K562 (cell line): ENCODE measurements at regions not wholly inside any gene's neighbourhood (a gene's known extent, or its start where the extent isn't known, plus 50 kb on each side); places are given as distances from the start of the nearest gene placed in this dataset.

Source experiments
- CBX2 ChIP-seq: fragments of 200-600 bp; sonication (generic); IDR thresholded peaks from one replicate; pipeline ENCODE4 v1.6.1; 2012; ENCODE audit warnings: mild to moderate bottlenecking, low read length, inconsistent platforms; ENCODE audit not compliant: insufficient read depth, poor library complexity, severe bottlenecking
- CXXC5 ChIP-seq: fragments of 250-450 bp; sonication (Bioruptor Pico); IDR thresholded peaks from 2 replicates; pipeline ENCODE4 v1.8.0; 2022; ENCODE audit warnings: inconsistent platforms, mild to moderate bottlenecking, moderate library complexity
- HLTF ChIP-seq: fragments of 450-650 bp; IDR thresholded peaks from 2 replicates; pipeline ENCODE4 v1.6.1; 2016
- MAFF ChIP-seq: IDR thresholded peaks from 2 replicates; pipeline ENCODE4 v1.6.1; 2012; ENCODE audit warnings: low read length, improper control_type of control experiment
- MCM2 ChIP-seq: fragments of 450-650 bp; IDR thresholded peaks from 2 replicates; pipeline ENCODE4 v1.6.1; 2017; ENCODE audit warnings: low read depth, mild to moderate bottlenecking
- MYBL2 ChIP-seq, 2 experiments: fragments of 450-650 bp in 1 of 2; sonication (generic) in 1 of 2; formaldehyde crosslinking in 1 of 2; IDR thresholded peaks; 2 replicates each; pipeline versions ENCODE4 v1.6.1 to v1.8.1; 2017 to 2022; ENCODE audit warnings: borderline replicate concordance in 1 of 2, inconsistent platforms in 1 of 2, low read depth in 1 of 2, mild to moderate bottlenecking in 1 of 2, missing genetic modification reagents in 1 of 2, moderate library complexity in 1 of 2
- NFE2L1 ChIP-seq: fragments of 450-650 bp; IDR thresholded peaks from 2 replicates; pipeline ENCODE4 v1.6.1; 2016; ENCODE audit warnings: missing genetic modification characterization, low read depth, mild to moderate bottlenecking, missing compliant biosample characterization, moderate library complexity, borderline replicate concordance
- RNF2 ChIP-seq: sonication (generic); IDR thresholded peaks from 2 replicates; pipeline ENCODE4 v1.6.1; 2016
- SIN3A ChIP-seq, 2 experiments: fragments of 150-350 bp in 1 of 2; IDR thresholded peaks; 2 replicates each; pipeline ENCODE4 v1.6.1; 2011 to 2016; ENCODE audit warnings: borderline replicate concordance in 2 of 2, low read depth in 2 of 2, low read length in 2 of 2, mild to moderate bottlenecking in 2 of 2, moderate library complexity in 2 of 2; ENCODE audit not compliant: control insufficient read depth in 1 of 2
- SMARCA4 ChIP-seq: fragments of 450-650 bp; IDR thresholded peaks from 2 replicates; pipeline ENCODE4 v1.6.1; 2016
- SMARCC2 ChIP-seq: fragments of 450-650 bp; IDR thresholded peaks from 2 replicates; pipeline ENCODE4 v1.6.1; 2017; ENCODE audit warnings: antibody characterized with exemption, moderate library complexity, mild to moderate bottlenecking, low read depth
- SRSF7 ChIP-seq: fragments of 200-400 bp; formaldehyde crosslinking; optimal IDR thresholded peaks from 2 replicates; pipeline ENCODE3; 2017; ENCODE audit warnings: mild to moderate bottlenecking, low read depth, low read length
- XRCC5 ChIP-seq: fragments of 200-400 bp; formaldehyde crosslinking; IDR thresholded peaks from 2 replicates; pipeline ENCODE4 v1.6.1; 2017; ENCODE audit warnings: low read depth, mild to moderate bottlenecking, low read length
- ZEB2 ChIP-seq: fragments of 450-650 bp; IDR thresholded peaks from 2 replicates; pipeline ENCODE4 v1.6.1; 2016
- ZNF140 ChIP-seq: fragments of 250-450 bp; sonication (Bioruptor Pico); IDR thresholded peaks from 2 replicates; pipeline ENCODE4 v1.8.0; 2021; ENCODE audit warnings: moderate library complexity, mild to moderate bottlenecking, inconsistent platforms
- ZNF551 ChIP-seq: fragments of 250-450 bp; sonication (Bioruptor Pico); IDR thresholded peaks from 2 replicates; pipeline ENCODE4 v1.5.0; 2021; ENCODE audit warnings: mild to moderate bottlenecking, moderate library complexity
- TF ChIP-seq, protein P1 (sequence below): sonication (generic); formaldehyde crosslinking; IDR thresholded peaks from 2 replicates; pipeline ENCODE4 v1.9.0; 2022; ENCODE audit warnings: mild to moderate bottlenecking, missing genetic modification reagents
- TF ChIP-seq, protein P2 (sequence below), 2 experiments: fragments of 450-650 bp in 1 of 2; sonication (generic) in 1 of 2; formaldehyde crosslinking in 1 of 2; IDR thresholded peaks; 2 replicates each; pipeline versions ENCODE4 v1.7.1 to v1.9.0; 2016 to 2022; ENCODE audit warnings: inconsistent platforms in 1 of 2, mild to moderate bottlenecking in 1 of 2, missing genetic modification reagents in 1 of 2

- TF ChIP-seq, protein P1, sequence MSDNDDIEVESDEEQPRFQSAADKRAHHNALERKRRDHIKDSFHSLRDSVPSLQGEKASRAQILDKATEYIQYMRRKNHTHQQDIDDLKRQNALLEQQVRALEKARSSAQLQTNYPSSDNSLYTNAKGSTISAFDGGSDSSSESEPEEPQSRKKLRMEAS (CRISPR knock-in tag): 0 out of 2 replicates have a peak, but pooled peaks have one; percentile 31
- TF ChIP-seq MAFF (no peak), ZNF140 (no peak), XRCC5 (peak; percentile 69; the same call in 1 of the 2 replicates), CBX2 (no peak), SMARCC2 (no peak), SRSF7 (no peak), MCM2 (no peak), NFE2L1 (no peak), MYBL2 (IDR thresholded peaks at IDR 0.05; ENCODE audit: low read depth) (no peak), MYBL2 (CRISPR knock-in tag; IDR thresholded peaks at IDR 0.05; ENCODE audit: borderline replicate concordance) (no peak), SMARCA4 (no peak), CXXC5 (CRISPR knock-in tag) (peak; percentile 47), SIN3A (IDR thresholded peaks at IDR 0.05; ENCODE audit: borderline replicate concordance in 2 of 2, control insufficient read depth in 1 of 2, low read depth in 2 of 2, low read length in 2 of 2) (peak in 1 of 2 experiments; percentile 67; a peak in 1 of 4 replicates), ZEB2 (no peak), ZNF551 (CRISPR knock-in tag) (no peak), HLTF (no peak), RNF2 (no peak)
- TF ChIP-seq, protein P2, sequence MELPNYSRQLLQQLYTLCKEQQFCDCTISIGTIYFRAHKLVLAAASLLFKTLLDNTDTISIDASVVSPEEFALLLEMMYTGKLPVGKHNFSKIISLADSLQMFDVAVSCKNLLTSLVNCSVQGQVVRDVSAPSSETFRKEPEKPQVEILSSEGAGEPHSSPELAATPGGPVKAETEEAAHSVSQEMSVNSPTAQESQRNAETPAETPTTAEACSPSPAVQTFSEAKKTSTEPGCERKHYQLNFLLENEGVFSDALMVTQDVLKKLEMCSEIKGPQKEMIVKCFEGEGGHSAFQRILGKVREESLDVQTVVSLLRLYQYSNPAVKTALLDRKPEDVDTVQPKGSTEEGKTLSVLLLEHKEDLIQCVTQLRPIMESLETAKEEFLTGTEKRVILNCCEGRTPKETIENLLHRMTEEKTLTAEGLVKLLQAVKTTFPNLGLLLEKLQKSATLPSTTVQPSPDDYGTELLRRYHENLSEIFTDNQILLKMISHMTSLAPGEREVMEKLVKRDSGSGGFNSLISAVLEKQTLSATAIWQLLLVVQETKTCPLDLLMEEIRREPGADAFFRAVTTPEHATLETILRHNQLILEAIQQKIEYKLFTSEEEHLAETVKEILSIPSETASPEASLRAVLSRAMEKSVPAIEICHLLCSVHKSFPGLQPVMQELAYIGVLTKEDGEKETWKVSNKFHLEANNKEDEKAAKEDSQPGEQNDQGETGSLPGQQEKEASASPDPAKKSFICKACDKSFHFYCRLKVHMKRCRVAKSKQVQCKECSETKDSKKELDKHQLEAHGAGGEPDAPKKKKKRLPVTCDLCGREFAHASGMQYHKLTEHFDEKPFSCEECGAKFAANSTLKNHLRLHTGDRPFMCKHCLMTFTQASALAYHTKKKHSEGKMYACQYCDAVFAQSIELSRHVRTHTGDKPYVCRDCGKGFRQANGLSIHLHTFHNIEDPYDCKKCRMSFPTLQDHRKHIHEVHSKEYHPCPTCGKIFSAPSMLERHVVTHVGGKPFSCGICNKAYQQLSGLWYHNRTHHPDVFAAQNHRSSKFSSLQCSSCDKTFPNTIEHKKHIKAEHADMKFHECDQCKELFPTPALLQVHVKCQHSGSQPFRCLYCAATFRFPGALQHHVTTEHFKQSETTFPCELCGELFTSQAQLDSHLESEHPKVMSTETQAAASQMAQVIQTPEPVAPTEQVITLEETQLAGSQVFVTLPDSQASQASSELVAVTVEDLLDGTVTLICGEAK (IDR thresholded peaks at IDR 0.05): 0 out of 2 replicates have a peak, but pooled peaks have one; percentile 38
- TF ChIP-seq, protein P2 (CRISPR knock-in tag; IDR thresholded peaks at IDR 0.05): no peak
Observed at GRCh38 chr1:201614262-201615015, 75.5 kb downstream of the NAV1 start (continued).
